ENCODE measurements at regions not wholly inside any gene's neighbourhood (a gene's known extent, or its start where the extent isn't known, plus 50 kb on each side); places are given as distances from the start of the nearest gene placed in this dataset.

DNA sequence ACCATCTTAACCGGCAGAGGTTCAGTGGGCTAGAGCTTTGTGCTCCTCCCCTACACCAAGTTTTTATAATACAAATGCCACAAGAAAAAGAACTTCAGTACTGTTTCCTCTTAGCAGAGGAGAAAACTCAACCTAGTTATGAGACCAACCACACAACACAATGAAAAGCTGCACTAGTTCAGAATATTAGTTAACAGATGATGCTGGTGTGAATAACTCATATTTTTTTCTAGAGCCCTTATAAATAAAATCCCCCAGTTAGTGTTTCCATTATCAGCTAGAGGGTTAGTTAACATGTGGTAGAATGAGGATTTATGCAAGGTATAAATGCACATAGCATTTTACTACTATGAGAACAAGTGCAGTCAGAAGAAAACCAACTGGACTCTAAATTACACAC lies 61.9 kb upstream of the AMN1 start:
- TF ChIP-seq, protein P1, sequence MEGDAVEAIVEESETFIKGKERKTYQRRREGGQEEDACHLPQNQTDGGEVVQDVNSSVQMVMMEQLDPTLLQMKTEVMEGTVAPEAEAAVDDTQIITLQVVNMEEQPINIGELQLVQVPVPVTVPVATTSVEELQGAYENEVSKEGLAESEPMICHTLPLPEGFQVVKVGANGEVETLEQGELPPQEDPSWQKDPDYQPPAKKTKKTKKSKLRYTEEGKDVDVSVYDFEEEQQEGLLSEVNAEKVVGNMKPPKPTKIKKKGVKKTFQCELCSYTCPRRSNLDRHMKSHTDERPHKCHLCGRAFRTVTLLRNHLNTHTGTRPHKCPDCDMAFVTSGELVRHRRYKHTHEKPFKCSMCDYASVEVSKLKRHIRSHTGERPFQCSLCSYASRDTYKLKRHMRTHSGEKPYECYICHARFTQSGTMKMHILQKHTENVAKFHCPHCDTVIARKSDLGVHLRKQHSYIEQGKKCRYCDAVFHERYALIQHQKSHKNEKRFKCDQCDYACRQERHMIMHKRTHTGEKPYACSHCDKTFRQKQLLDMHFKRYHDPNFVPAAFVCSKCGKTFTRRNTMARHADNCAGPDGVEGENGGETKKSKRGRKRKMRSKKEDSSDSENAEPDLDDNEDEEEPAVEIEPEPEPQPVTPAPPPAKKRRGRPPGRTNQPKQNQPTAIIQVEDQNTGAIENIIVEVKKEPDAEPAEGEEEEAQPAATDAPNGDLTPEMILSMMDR (IDR thresholded peaks at IDR 0.05): no peak
- TF ChIP-seq ZFX (IDR thresholded peaks at IDR 0.05; ENCODE audit: borderline replicate concordance): no peak
